ENCODE measurements at regions not wholly inside any gene's neighbourhood (a gene's known extent, or its start where the extent isn't known, plus 50 kb on each side); places are given as distances from the start of the nearest gene placed in this dataset.

DNA sequence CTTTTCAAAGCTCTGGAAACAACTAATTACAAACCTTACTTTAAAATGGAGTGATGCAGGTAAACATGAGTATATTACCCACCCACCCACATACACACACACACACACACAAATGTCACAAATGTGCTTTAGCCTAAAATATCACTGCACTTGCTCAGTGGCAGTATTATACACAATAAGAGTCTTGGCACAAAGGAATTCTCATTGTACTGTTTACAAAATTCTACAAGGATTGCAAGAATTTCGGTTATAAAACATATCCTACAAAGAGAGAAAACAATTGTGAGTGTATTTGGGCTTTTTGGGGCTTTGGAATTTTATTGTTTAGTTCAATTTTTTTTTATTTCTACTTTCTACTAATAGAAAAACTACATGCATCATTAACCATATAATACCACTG lies 113.2 kb upstream of the BEND6 start:
- H3K4me1 ChIP-seq, result peaks cover 0 to 24% of the 10 kb centered on the region in 2 donors
- no peaks in the 10 kb centered on the region for H3K27me3 ChIP-seq
- no peaks in the 10 kb centered on the region for H3K36me3 ChIP-seq
- peak overlapping the region; percentile 82 to 90 for H3K4me3 ChIP-seq
- TF ChIP-seq, protein P1, sequence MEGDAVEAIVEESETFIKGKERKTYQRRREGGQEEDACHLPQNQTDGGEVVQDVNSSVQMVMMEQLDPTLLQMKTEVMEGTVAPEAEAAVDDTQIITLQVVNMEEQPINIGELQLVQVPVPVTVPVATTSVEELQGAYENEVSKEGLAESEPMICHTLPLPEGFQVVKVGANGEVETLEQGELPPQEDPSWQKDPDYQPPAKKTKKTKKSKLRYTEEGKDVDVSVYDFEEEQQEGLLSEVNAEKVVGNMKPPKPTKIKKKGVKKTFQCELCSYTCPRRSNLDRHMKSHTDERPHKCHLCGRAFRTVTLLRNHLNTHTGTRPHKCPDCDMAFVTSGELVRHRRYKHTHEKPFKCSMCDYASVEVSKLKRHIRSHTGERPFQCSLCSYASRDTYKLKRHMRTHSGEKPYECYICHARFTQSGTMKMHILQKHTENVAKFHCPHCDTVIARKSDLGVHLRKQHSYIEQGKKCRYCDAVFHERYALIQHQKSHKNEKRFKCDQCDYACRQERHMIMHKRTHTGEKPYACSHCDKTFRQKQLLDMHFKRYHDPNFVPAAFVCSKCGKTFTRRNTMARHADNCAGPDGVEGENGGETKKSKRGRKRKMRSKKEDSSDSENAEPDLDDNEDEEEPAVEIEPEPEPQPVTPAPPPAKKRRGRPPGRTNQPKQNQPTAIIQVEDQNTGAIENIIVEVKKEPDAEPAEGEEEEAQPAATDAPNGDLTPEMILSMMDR (IDR thresholded peaks at IDR 0.05), result no peak
- no peak for DNase-seq (ENCODE audit: low spot score)
- H3K9me3 ChIP-seq, result no peaks in the 10 kb centered on the region
- H3K27ac ChIP-seq, result peak overlapping the region; percentile 97 to 99

DNA sequence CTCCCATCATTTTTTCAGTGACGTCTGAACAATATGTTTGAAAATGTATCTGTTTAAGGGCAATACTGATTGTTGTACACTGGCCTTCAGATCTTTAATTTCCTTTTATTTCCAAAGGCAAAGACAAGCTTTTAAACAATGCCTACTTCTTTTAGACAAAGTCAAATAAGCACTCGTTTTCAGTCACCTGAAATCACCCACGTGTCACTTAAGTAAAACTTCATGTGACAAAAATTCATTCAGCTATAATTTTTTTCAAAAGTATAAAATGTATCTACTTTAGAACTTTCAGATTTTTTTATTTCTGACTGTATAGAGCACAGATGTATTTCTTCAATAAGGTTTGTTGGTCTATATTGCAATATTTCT lies 113.5 kb upstream of the BEND6 start:
- Histone ChIP-seq H3K27ac (peak overlapping the region; percentile 97 to 99), H3K36me3 (no peaks in the 10 kb centered on the region), H3K4me1 (peaks cover 0 to 24% of the 10 kb centered on the region in 2 donors), H3K27me3 (no peaks in the 10 kb centered on the region), H3K9me3 (no peaks in the 10 kb centered on the region), H3K4me3 (peak overlapping the region; percentile 82 to 90)
- TF ChIP-seq, protein P1 (IDR thresholded peaks at IDR 0.05), result no peak
- no peak for DNase-seq (ENCODE audit: low spot score)

DNA sequence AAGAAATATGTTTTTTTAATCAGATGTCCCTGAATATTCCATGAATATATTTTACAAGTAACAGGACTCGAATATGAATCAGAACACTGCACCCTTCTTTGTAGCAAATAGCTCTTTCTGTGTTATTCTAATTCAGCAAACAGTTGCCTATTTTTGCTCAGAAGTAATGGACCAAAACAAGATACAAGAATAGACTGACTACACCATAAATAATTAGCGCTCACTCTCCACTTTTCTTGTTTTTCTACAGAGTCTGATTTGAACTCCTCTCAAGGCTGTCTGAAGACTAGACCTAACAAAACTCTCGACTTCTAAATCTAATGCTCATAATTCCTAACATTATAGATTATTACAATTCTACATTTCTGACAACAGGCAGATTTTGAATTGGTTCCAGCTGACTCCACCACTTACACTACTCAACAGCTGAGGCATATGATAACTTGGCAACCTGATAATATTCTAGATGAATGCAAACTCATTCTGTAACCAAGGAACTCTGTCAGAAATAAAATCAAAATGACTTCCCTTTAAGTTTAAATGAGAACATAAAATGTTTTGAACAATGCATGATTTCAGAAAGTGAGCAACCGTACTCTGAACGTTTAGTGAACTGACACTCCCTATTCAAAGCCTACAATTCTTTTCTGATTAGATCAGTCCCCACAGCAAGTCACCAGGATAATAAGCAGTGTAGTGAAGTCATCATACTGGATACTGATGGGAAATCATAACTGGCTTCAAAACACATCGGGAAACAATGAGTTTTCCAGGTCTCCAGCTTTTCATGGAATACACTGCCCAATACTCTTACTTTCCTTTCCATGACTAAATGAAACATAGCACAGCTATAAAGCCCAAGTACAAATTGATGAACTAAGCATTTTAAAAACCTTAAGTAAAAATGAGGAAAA lies 114.2 kb upstream of the BEND6 start:
- Histone ChIP-seq H3K4me1 (peaks cover 0 to 28% of the 10 kb centered on the region in 2 donors), H3K27me3 (no peaks in the 10 kb centered on the region), H3K27ac (peak overlapping the region; percentile 97 to 99), H3K36me3 (no peaks in the 10 kb centered on the region), H3K4me3 (peak overlapping the region; percentile 82 to 90), H3K9me3 (no peaks in the 10 kb centered on the region)
- DNase-seq (ENCODE audit: low spot score), result no peak
- TF ChIP-seq, protein P1 (IDR thresholded peaks at IDR 0.05), result no peak

DNA sequence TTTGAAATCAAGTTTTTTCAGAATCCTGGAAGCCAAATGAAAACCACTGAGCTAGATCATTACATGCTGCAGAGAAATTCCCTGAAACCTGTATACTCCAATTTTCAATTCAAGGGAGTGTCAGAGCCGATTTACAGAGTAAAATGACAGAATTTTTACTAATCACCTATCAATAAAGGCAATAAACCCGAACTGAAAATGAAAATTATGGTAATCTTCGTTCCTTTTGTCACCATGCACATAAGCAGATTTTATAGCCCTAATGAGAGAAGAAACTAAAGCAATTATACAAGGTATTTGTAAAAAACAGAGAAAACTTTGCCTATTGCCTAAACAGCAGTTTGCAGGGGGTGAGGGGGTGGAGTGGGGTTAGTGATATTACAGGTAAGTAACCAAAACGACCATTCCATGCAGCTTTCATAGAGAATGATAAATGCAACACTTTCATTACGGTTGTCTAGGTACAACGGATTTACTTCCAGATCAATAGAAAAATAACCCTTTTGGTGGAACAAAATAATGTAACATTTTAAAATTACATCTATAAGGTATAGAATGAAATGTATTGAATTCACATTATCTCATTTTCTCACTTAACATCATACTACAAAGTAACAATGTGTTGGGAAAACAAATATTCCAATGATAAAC lies 115.2 kb upstream of the BEND6 start:
- Histone ChIP-seq H3K27ac (peak overlapping the region; percentile 97 to 99), H3K4me1 (peaks cover 0 to 29% of the 10 kb centered on the region in 2 donors), H3K4me3 (peak overlapping the region in 1 of 2 donors; percentile 82), H3K36me3 (no peaks in the 10 kb centered on the region), H3K9me3 (no peaks in the 10 kb centered on the region), H3K27me3 (no peaks in the 10 kb centered on the region)
- TF ChIP-seq, protein P1 (IDR thresholded peaks at IDR 0.05), result no peak
- no peak for DNase-seq (ENCODE audit: low spot score)

DNA sequence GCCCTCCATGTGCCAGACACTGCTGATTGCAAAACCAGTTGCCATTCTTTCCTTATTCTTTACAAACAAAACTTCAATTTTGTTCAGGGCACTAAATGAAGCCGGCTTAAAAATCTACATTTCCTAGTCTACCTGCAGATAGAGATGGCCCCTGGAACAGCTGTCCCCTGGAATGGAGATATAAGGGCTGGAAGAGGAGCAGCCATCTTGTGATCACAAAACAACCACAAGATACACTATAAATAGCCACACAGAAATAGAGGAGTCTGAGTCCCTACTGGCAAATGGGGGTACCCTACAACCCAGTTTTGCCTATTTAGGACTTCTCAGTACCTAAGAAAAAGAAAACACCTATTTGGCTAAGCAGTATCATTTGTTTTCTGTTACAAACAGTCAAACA lies 115.9 kb upstream of the BEND6 start:
- H3K27me3 ChIP-seq, result no peaks in the 10 kb centered on the region
- no peaks in the 10 kb centered on the region for H3K36me3 ChIP-seq
- H3K27ac ChIP-seq, result peak overlapping the region; percentile 97 to 99
- H3K9me3 ChIP-seq, result no peaks in the 10 kb centered on the region
- peaks cover 0 to 29% of the 10 kb centered on the region in 2 donors for H3K4me1 ChIP-seq
- TF ChIP-seq, protein P1 (IDR thresholded peaks at IDR 0.05), result no peak
- no peak for DNase-seq (ENCODE audit: low spot score)
- no peak overlapping the region for H3K4me3 ChIP-seq

Measured in right atrium auricular region (tissue), 2 donors.